B cell (primary cell): ENCODE measurements at regions not wholly inside any gene's neighbourhood (a gene's known extent, or its start where the extent isn't known, plus 50 kb on each side); places are given as distances from the start of the nearest gene placed in this dataset.

ENCODE experiments used
- ATAC-seq: fragments of 200-7000 bp; cut with Tn5 transposase; one replicate; pipeline ENCODE4 v1.10.0; 2021; ENCODE audit warnings: low read depth, mild to moderate bottlenecking, moderate number of reproducible peaks, moderate library complexity
- CTCF ChIA-PET: fragments of 350-600 bp; sonication (Branson Sonifier 250); formaldehyde crosslinking; loops from one replicate; lab custom pipeline; 2021; ENCODE audit warnings: antibody characterized with exemption, inconsistent platforms; lab: Charles Lee
- POLR2A ChIA-PET: fragments of 350-600 bp; sonication (Branson Sonifier 250); formaldehyde crosslinking; loops from one replicate; lab custom pipeline; 2021; ENCODE audit warnings: antibody characterized with exemption; lab: Charles Lee
- DNase-seq: peaks from one replicate; pipeline ENCODE4 v3.0.0; 2013
- H2AFZ ChIP-seq: 2 replicates; pipeline ENCODE4 v1.6.1; 2012; ENCODE audit warnings: mild to moderate bottlenecking, low read depth, low read length; ENCODE audit not compliant: insufficient read depth, poor library complexity, severe bottlenecking
- H3K27ac ChIP-seq, 2 donors: 1 replicate in 1 of 2; 2 replicates in 1 of 2; pipeline ENCODE4 v1.5.1; 2012 to 2013; ENCODE audit warnings: low read length in 2 of 2, mild to moderate bottlenecking in 2 of 2, moderate library complexity in 1 of 2
- H3K27me3 ChIP-seq, 4 experiments: fragments of 200-600 bp in 1 of 4; sonication (generic) in 1 of 4; replicated peaks in 1 of 4; 1 replicate in 2 of 4; 2 replicates in 2 of 4; pipeline versions ENCODE4 v1.6.1 to v1.7.0; 2013 to 2016; ENCODE audit warnings: low read length in 3 of 4, mild to moderate bottlenecking in 2 of 4, mixed read lengths in 1 of 4, moderate library complexity in 1 of 4; ENCODE audit not compliant: insufficient read depth in 4 of 4, control insufficient read depth in 3 of 4; ENCODE audit errors: control extremely low read depth in 1 of 4
- H3K36me3 ChIP-seq, 2 experiments: replicated peaks in 1 of 2; 1 replicate in 1 of 2; 2 replicates in 1 of 2; pipeline versions ENCODE4 v1.6.1 to v1.7.1; 2013; ENCODE audit warnings: low read length in 1 of 2; ENCODE audit not compliant: insufficient read depth in 2 of 2, control insufficient read depth in 1 of 2; ENCODE audit errors: control extremely low read depth in 1 of 2, extremely low read depth in 1 of 2
- H3K4me1 ChIP-seq, 2 donors: fragments of 200-600 bp in 1 of 2; sonication (generic) in 1 of 2; 1 replicate in 1 of 2; 2 replicates in 1 of 2; pipeline versions ENCODE4 v1.5.1 to v1.6.1; 2013 to 2017; ENCODE audit warnings: low read length in 2 of 2; ENCODE audit not compliant: control insufficient read depth in 2 of 2, insufficient read depth in 2 of 2
- H3K4me2 ChIP-seq: replicated peaks from 2 replicates; pipeline ENCODE3; 2012; ENCODE audit warnings: mild to moderate bottlenecking, low read depth, low read length; ENCODE audit not compliant: poor library complexity, severe bottlenecking
- H3K4me3 ChIP-seq, 5 experiments: fragments of 200-600 bp in 1 of 5; sonication (generic) in 1 of 5; 1 replicate in 3 of 5; 2 replicates in 2 of 5; pipeline versions ENCODE4 v1.5.1 to v1.7.0; 2011 to 2016; ENCODE audit warnings: low read length in 4 of 5, mild to moderate bottlenecking in 4 of 5, low read depth in 2 of 5, control low read depth in 1 of 5, moderate library complexity in 1 of 5; ENCODE audit not compliant: insufficient read depth in 1 of 5; ENCODE audit errors: control extremely low read depth in 1 of 5, extremely low read depth in 1 of 5
- H3K79me2 ChIP-seq: fragments of 200-600 bp; sonication (generic); one replicate; pipeline ENCODE4 v1.6.0; 2016; ENCODE audit warnings: low read length; ENCODE audit not compliant: control insufficient read depth, insufficient read depth
- H3K9ac ChIP-seq: fragments of 200-600 bp; sonication (generic); 2 replicates; pipeline ENCODE4 v1.6.1; 2017; ENCODE audit warnings: mild to moderate bottlenecking, low read length, moderate library complexity
- H3K9me3 ChIP-seq, 3 donors: one replicate each; pipeline versions ENCODE4 v1.6.1 to v1.7.1; 2013; ENCODE audit warnings: low read length in 2 of 3; ENCODE audit not compliant: control insufficient read depth in 2 of 3, insufficient read depth in 1 of 3; ENCODE audit errors: control extremely low read depth in 1 of 3
- H4K20me1 ChIP-seq: 2 replicates; pipeline ENCODE4 v1.6.0; 2012; ENCODE audit warnings: mild to moderate bottlenecking, low read length; ENCODE audit not compliant: insufficient read depth, control insufficient read depth, poor library complexity, severe bottlenecking
- H3K27ac Mint-ChIP-seq: one replicate; pipeline ENCODE4 v1.8.0; 2021; ENCODE audit warnings: mixed read lengths
- H3K27me3 Mint-ChIP-seq: one replicate; pipeline ENCODE4 v1.8.0; 2021; ENCODE audit warnings: mixed read lengths
- H3K4me1 Mint-ChIP-seq: one replicate; pipeline ENCODE4 v1.8.0; 2021; ENCODE audit warnings: mixed read lengths
- H3K4me3 Mint-ChIP-seq: one replicate; pipeline ENCODE4 v1.8.0; 2021; ENCODE audit warnings: mixed read lengths
- H3K9me3 Mint-ChIP-seq: one replicate; pipeline ENCODE4 v1.8.0; 2022; ENCODE audit warnings: mixed read lengths; ENCODE audit not compliant: insufficient read depth
- CTCF ChIP-seq: fragments of 200-600 bp; IDR thresholded peaks from one replicate; pipeline ENCODE4 v1.8.0; 2022; ENCODE audit warnings: antibody characterized with exemption, mild to moderate bottlenecking
- EZH2 ChIP-seq: IDR thresholded peaks from 2 replicates; pipeline ENCODE4 v1.6.1; 2012; ENCODE audit warnings: borderline replicate concordance, low read depth, mild to moderate bottlenecking, moderate library complexity, low read length; ENCODE audit not compliant: insufficient read depth, poor library complexity, severe bottlenecking
- WGBS: methylation state at CpG from one replicate; pipeline ENCODE4 v1.1.5; 2013; ENCODE audit warnings: missing lambda C conversion rate; ENCODE audit not compliant: insufficient coverage; 5-methylcytosine and 5-hydroxymethylcytosine counted together
- intact Hi-C: fragments of 100-400 bp; cut with micrococcal nuclease; formaldehyde crosslinking; loops from one replicate; pipeline ENCODE4 v1.10.0; 2022

- Histone ChIP-seq H4K20me1 (no peaks in the 10 kb centered on the region), H3K4me2 (no peak overlapping the region), H2AFZ (no peak overlapping the region), H3K27me3 (no peaks in the 10 kb centered on the region), H3K9ac (no peak overlapping the region), H3K9me3 (no peaks in the 10 kb centered on the region), H3K79me2 (no peaks in the 10 kb centered on the region), H3K36me3 (no peaks in the 10 kb centered on the region), H3K27ac (no peak overlapping the region), H3K4me1 (no peaks in the 10 kb centered on the region), H3K4me3 (no peak overlapping the region)
- H3K4me3 Mint-ChIP-seq: no peak overlapping the region
- POLR2A ChIA-PET: no interaction called here
- ATAC-seq (no peak), DNase-seq (no peak)
- no peaks in the 10 kb centered on the region for H3K27me3 Mint-ChIP-seq
- 14% methylated on average over 1 of the region's 1 CpG for WGBS
- H3K27ac Mint-ChIP-seq: no peak overlapping the region
- TF ChIP-seq EZH2 (no peak), CTCF (no peak)
- no peaks in the 10 kb centered on the region for H3K4me1 Mint-ChIP-seq
- intact Hi-C loops: no loop called here
- CTCF ChIA-PET: no interaction called here
- no peaks in the 10 kb centered on the region for H3K9me3 Mint-ChIP-seq
Measured at GRCh38 chr6:95110767-95111166, 466.6 kb upstream of the MANEA start.

- H3K4me3 Mint-ChIP-seq: no peak overlapping the region
- intact Hi-C loops: no loop called here
- H3K9me3 ChIP-seq: no peaks in the 10 kb centered on the region
- no peaks in the 10 kb centered on the region for H3K4me1 Mint-ChIP-seq
- H3K36me3 ChIP-seq: no peaks in the 10 kb centered on the region
- H4K20me1 ChIP-seq: no peaks in the 10 kb centered on the region
- no peak overlapping the region for H3K4me3 ChIP-seq
- H3K4me2 ChIP-seq: no peak overlapping the region
- no peak overlapping the region for H3K9ac ChIP-seq
- no peak overlapping the region for H3K27ac ChIP-seq
- ATAC-seq (no peak), DNase-seq (no peak)
- ChIA-PET POLR2A (no interaction called here), CTCF (no interaction called here)
- H2AFZ ChIP-seq: no peak overlapping the region
- no peak overlapping the region for H3K27ac Mint-ChIP-seq
- no peaks in the 10 kb centered on the region for H3K4me1 ChIP-seq
- TF ChIP-seq CTCF (no peak), EZH2 (no peak)
- H3K9me3 Mint-ChIP-seq: no peaks in the 10 kb centered on the region
- H3K27me3 ChIP-seq: no peaks in the 10 kb centered on the region
- H3K27me3 Mint-ChIP-seq: no peaks in the 10 kb centered on the region
- H3K79me2 ChIP-seq: no peaks in the 10 kb centered on the region
Measured at GRCh38 chr6:95117236-95117635, 460.1 kb upstream of the MANEA start.
